CMK (cell line): ENCODE measurements at regions not wholly inside any gene's neighbourhood (a gene's known extent, or its start where the extent isn't known, plus 50 kb on each side); places are given as distances from the start of the nearest gene placed in this dataset.
"Not testable (repeated sequence)": the region's sequence is repeated elsewhere in the genome, so short reads cannot be mapped to it uniquely, and the experiment has no call there.

Experiments
- DNase-seq: peaks from one replicate; pipeline ENCODE4 v3.0.0-alpha.2; 2010; ENCODE audit warnings: low read depth

DNA sequence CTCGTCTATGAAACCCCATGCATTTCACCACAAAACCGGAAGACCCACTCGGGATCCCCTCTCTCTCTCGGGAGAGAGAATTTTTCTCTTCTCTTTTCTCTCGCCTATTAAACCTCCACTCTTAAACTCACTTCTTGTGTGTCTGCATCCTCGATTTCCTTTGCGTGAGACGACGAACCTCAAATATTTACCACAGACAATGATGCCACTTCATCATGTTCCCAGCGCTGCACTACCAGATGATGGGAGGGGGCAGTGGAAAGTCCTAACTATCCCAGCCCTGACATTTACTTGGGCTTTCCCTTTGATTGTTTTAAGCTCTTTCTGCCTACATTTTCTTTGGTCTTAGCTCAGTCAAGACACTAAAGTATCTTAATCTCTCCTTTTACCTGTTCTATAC, 906.7 kb downstream of the GRID1 start:
- DNase-seq = no peak

DNA sequence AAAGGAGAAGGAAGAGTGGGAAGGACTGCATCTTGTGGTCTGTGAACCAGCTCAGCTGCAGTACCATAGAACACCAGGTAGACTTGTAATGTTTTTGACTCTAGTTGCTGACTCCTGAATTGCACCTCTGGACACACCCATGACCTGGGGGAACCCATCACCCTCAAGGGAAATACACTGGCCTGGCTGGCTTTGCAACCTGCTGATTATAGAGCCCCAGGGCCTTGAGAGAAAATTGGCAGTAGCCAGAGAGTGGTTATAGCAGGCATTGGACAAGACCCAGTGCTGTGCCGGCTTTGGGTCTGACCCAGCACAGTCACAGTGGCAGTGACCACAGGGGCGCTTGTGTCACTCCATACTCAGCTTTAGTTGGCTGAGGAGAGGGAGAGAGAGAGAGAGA, 902.3 kb downstream of the GRID1 start:
- no peak for DNase-seq

DNA sequence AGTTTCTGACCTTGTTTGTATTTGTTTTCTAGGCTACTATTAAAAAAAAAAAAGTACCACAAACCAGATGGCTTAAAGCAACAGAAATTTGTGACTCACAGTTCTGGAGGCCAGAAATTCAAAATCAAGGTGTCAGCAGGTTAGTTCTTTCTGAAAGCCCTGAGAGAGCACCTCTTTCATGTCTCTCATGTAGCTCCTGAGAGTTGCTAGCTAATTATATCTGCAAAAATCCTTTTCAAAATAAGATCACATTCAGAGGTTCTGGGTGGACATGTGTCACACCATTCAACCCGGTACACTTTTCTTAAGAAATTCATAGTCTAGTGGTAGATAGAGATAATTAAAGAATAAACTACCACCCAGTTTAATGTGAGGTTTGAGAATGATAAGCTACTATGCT, 888.6 kb downstream of the GRID1 start:
- no peak for DNase-seq

GRCh38 chr10:85490431-85490830, 876.2 kb downstream of the GRID1 start:
- DNase-seq = no peak

DNA sequence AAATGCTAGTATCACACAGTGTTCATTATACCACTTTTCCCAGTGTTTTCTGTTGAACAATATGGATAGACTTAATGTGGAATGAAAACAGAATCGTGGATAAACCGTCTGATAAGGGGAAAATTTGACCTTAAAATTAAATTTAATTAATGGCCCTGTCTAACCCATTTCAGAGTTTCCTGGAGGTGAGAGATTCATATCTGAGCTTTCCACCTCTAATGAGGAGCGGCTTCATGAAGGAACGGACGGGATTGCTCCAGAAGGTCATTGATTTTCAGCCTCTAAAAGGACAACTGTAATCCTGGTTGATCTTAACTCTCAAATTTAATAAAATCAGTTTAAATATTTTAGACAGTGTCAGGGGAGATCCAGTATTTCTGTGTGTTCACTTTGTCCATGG, 874.9 kb downstream of the GRID1 start:
- no peak for DNase-seq

DNA sequence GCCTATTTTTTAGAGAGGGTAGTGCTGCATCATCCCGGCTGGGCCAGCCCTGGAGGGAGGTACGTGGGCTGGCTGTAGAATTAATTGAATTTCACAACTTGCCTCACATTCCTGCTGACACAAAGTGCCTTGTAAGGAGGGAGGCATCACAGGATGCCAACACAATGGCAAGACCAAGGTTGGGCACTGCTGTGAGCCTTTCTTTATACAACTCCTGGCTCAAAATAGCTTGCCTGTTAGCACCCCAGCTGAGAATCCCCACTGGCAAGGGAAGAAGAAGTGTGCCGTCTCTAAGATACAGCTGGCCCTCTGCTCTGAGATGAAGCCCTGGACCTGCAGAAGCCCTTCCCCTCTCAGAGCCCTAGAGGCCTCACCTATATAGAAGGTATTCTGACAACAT, 873.9 kb downstream of the GRID1 start:
- DNase-seq = no peak

DNA sequence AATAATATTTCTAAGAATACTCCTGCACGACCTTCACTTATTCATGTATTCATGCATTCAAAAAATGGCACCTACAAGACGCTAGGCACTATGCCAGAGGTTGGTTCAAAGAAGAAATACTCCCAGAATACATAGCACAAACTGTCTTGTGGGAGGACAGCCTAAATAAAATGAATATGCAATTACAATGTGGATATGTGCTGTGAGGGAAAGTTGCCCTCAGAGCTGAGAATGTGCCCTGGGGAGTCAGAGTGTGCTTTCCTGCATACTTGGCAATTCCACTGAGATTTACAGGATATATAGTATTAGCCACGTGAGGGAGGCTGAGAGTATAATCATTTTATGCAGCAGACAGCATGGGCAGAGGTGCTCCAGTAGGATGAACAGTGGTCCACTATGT, 872.9 kb downstream of the GRID1 start:
- DNase-seq = no peak

DNA sequence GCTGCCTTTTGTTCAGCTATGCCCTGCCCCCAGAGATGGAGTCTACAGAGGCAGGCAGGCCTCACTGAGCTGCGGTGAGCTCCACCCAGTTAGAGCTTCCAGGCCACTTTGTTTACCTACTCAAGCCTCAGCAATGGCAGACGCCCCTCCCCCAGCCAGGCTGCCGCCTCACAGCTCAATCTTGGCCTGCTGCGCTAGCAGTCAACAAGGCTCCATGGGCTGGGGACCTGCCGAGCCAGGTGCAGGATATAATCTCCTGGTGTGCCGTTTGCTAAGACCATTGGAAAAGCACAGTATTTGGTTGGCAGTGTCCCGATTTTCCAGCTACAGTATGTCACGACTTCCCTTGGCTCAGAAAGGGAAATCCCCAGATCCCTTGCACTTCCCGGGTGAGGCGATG, 862.0 kb downstream of the GRID1 start:
- not testable (repeated sequence) for DNase-seq

GRCh38 chr10:85508159-85508558, 858.4 kb downstream of the GRID1 start:
- no peak for DNase-seq

GRCh38 chr10:85510682-85511081, 855.9 kb downstream of the GRID1 start:
- no peak for DNase-seq

DNA sequence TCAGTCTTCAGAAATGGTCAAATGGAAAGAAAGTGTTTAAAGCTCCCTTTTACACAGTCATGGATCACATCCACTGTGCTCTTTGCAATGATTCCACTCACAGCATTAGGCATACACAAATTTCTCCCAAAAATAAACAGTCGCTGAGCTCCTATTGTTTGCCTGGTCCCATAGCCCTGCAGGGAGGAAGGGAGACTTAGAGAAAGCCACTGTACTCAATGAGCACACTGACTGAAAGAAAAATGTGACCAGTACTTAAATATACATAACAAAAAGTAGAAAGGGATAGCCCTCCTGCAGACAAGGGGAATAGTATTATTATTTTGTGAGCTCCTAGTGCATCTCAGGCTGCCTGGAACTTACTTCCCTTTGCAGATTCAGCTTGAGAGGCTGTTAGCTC, 853.2 kb downstream of the GRID1 start:
- no peak for DNase-seq

DNA sequence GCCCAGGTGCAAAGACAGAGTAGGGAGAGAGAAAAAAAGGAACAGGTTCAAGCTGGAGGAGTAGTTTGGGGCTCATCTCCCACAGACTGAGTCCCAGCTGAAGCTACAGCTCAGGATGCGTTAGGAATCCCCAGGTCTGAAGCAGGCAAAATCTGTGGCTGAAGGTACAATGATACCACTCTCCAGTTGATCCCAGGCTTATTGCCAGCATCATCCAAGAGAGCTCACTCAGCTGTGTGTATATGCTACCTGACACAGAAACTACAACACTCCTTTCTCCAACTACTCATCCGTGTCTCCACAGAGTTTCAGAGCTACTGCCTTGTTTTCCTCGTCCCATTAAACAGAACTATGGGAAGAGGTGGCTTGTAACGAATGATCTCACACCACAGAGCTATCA, 851.3 kb downstream of the GRID1 start:
- DNase-seq = no peak

GRCh38 chr10:85524001-85524666, 842.5 kb downstream of the GRID1 start:
- no peak for DNase-seq

DNA sequence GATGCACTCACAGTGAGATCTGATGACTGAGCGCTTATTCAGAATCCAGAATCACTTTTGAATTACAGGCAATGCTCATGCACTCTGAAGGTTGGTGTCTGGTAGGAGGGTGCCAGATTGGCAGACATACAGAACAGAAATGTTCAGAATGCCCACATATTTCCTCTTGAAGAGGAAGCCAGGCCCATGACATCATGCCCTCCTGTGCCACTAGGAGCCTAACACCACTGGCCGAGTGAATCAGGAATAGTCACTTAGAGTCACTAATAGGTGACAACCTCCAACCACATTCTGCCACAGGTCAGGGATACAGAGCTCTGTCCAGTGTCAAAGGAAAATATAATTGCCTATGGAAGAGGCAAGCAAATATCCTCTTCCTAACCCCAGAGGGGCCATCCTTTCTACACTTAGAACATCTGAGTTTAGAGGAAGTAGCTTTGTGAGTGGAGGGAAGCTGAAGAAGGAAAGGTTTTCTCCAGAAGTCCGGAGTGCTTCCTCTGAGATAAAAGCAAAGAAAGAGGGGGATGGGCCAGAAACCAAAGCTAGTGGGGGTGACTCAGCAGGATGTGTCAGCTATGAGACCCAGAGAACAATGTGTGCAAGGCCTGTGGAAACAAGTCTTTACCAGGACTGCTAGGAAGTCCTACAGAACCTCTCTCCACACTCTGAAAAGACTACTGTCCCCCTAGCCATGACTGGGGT, 838.8 kb downstream of the GRID1 start:
- peak; percentile 35 for DNase-seq

DNA sequence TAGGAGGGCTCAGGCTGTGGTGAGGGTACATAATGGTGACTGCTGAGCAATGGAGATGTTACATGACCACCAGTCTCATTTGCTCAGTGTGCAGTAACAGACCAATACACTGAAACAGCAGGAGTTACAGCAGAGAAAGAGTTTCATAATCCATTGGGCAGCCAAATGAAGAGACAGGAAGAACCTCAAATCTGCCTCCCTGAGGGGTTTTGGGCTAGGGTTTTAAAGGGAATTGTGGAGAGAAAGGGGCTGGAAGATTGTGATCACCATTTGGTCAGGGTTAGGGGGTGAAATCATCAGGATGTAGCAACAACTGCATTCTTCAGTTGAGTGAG, 838.3 kb downstream of the GRID1 start:
- no peak for DNase-seq

- no peak for DNase-seq
Measured at GRCh38 chr10:85531706-85532105, 834.9 kb downstream of the GRID1 start.

DNA sequence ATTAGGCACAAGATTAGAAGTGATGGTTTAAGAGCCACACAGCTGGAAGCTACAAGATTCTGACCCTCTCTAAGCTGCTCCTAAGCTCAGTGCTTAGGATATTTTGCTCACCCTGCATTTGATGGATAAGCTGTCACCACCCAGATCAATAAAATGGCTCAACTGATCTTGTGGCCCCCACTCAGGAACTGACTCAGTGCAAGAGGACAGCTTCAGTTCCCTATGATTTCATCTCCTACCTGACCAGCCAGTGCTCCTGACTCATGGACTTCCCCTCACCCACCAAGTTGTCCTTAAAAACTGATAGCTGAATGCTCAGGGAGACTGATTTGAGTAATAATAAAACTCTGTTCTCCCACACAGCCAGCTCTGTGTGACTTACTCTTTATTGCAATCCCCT, 833.8 kb downstream of the GRID1 start:
- no peak for DNase-seq

DNA sequence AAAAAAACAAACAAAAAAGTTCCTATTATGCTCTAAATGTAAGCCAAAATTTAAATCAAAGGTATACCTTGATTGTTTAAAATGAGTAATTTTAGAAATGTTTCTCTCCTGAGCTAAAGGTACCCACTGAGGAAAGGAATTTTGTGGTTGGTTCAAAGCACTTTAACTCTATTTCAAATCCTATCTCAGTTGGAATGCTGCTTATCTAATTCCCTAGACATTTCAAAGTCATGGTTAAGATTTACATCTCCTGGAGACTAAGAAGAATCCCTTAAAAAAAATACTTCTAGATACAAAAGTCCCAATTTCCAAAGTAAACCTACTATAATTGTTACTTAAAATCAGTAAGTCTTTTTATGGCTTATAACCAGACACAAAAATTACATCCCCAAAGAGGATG, 830.7 kb downstream of the GRID1 start:
- DNase-seq = no peak

DNA sequence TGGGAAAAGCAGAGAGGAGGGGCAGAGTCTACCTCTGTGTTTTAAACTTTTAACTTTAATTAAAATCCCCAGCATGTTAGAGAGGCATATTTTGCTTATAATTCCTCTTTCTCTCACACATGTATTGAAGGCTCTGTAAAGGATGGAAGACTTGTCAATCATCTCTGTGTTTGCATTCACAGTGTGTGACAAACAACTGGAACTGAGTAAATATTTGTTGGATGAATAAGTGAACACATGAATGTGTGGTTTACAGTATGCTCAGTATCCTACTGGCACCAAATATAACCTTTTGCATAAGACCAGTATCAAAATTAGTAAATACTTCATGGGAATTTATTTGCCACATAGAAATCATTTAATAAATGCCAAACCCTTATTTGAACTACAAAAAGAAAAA, 829.0 kb downstream of the GRID1 start:
- no peak for DNase-seq

GRCh38 chr10:85538601-85539000, 828.0 kb downstream of the GRID1 start:
- no peak for DNase-seq

GRCh38 chr10:85542152-85542551, 824.4 kb downstream of the GRID1 start:
- no peak for DNase-seq

GRCh38 chr10:85542936-85543730, 823.5 kb downstream of the GRID1 start:
- no peak for DNase-seq

- DNase-seq = no peak
Measured at GRCh38 chr10:85544956-85545355, 821.6 kb downstream of the GRID1 start.
